Pancreas (tissue), 10 donors: ENCODE measurements at regions not wholly inside any gene's neighbourhood (a gene's known extent, or its start where the extent isn't known, plus 50 kb on each side); places are given as distances from the start of the nearest gene placed in this dataset.

Experiments
- ATAC-seq, 4 donors: fragments of 200-7000 bp; cut with Tn5 transposase; one replicate each; pipeline versions ENCODE4 v1.8.0 to v1.9.1; 2020; ENCODE audit warnings: mild to moderate bottlenecking in 4 of 4, moderate library complexity in 4 of 4
- DNase-seq, 6 donors: peaks; one replicate each; pipeline ENCODE4 v3.0.0-alpha.2; 2020
- FAIRE-seq: peaks from 2 replicates; lab custom pipeline; 2012; peaks lifted over from hg19 to GRCh38; lab: Jason Lieb, UNC
- H3K27ac ChIP-seq, 4 donors: fragments of 200-600 bp; sonication (generic); 1 replicate in 3 of 4; 2 replicates in 1 of 4; pipeline versions ENCODE4 v1.5.0 to v1.8.0; 2020
- H3K27me3 ChIP-seq, 4 donors: fragments of 200-600 bp; one replicate each; pipeline ENCODE4 v1.8.0; 2021
- H3K36me3 ChIP-seq, 3 donors: fragments of 200-600 bp; sonication (generic) in 1 of 3; one replicate each; pipeline versions ENCODE4 v1.5.0 to v1.8.0; 2020 to 2021
- H3K4me1 ChIP-seq, 3 donors: fragments of 200-600 bp; one replicate each; pipeline ENCODE4 v1.8.0; 2021
- H3K4me3 ChIP-seq, 4 donors: fragments of 200-600 bp; sonication (generic) in 2 of 4; one replicate each; pipeline versions ENCODE4 v1.5.0 to v1.8.0; 2020 to 2021
- H3K9me3 ChIP-seq, 4 donors: fragments of 200-600 bp; one replicate each; pipeline ENCODE4 v1.8.0; 2021
- WGBS, 2 donors: extraction: QIAGEN DNeasy Blood & Tissue Kit; methylation state at CpG; one replicate each; pipeline ENCODE4 v1.1.7; 2013; 5-methylcytosine and 5-hydroxymethylcytosine counted together
- intact Hi-C, 3 donors: fragments of 100-400 bp; cut with DNase I; formaldehyde crosslinking; loops; one replicate each; pipeline versions ENCODE4 v1.11.1 to v1.14.2; 2022
- TF ChIP-seq, protein P1 (sequence below), 4 donors: fragments of 200-600 bp; sonication (generic) in 3 of 4; IDR thresholded peaks; one replicate each; pipeline versions ENCODE4 v1.5.0 to v1.8.0; 2021; ENCODE audit warnings: antibody characterized with exemption in 4 of 4
- donor health status: healthy with polysubstance abuse.
- donor health status: DM: no; HTN: no; CAD: no; lungs with moderate emphysema.
- donor health status: DM: no; HTN: no; CAD: no.
- donor health status: control.
- donor health status: control.
- donor health status: Bipolar disorder and iron deficiency.
- donor health status: DM: yes; HTN: yes; CAD: no.
- donor health status: DM: no; HTN: no; CAD: no.
- donor health status: DM: no; HTN: no; CAD: no.
- donor health status: DM: yes; HTN: yes; CAD: no.

DNA sequence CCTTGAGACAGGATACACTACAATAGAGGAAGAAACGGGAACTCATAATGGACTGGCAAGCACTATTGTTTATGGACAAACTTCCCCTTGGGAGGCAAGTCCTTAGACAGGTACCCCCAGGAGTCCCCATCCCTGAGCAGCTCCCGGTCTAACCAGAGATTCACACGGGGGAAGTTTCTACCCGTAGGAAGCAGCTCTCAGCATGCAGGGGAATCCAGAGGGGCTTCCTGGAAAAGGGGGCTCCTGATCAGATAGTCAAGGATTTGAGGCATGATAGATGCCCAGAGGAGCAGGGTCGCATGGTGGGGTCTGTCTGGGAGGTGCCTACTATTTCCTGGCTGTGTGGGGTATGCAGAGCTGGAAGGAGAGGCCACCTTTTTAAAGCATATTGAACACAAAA is 282.4 kb upstream of the RTL1 start:
- no peaks in the 10 kb centered on the region for H3K4me1 ChIP-seq
- intact Hi-C loops = loop anchor here in 1 of 3 donors (10.0 kb wide), 2 partner anchors 369 to 449 kb away; no protein-coding TSS in a partner anchor
- no peaks in the 10 kb centered on the region for H3K27me3 ChIP-seq
- DNase-seq (no peak), FAIRE-seq (no peak), ATAC-seq (no peak)
- H3K27ac ChIP-seq = no peak overlapping the region
- no peaks in the 10 kb centered on the region for H3K9me3 ChIP-seq
- TF ChIP-seq, protein P1, sequence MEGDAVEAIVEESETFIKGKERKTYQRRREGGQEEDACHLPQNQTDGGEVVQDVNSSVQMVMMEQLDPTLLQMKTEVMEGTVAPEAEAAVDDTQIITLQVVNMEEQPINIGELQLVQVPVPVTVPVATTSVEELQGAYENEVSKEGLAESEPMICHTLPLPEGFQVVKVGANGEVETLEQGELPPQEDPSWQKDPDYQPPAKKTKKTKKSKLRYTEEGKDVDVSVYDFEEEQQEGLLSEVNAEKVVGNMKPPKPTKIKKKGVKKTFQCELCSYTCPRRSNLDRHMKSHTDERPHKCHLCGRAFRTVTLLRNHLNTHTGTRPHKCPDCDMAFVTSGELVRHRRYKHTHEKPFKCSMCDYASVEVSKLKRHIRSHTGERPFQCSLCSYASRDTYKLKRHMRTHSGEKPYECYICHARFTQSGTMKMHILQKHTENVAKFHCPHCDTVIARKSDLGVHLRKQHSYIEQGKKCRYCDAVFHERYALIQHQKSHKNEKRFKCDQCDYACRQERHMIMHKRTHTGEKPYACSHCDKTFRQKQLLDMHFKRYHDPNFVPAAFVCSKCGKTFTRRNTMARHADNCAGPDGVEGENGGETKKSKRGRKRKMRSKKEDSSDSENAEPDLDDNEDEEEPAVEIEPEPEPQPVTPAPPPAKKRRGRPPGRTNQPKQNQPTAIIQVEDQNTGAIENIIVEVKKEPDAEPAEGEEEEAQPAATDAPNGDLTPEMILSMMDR (IDR thresholded peaks at IDR 0.05) = no peak
- H3K4me3 ChIP-seq = no peak overlapping the region
- 50 to 55% methylated on average over 5 of the region's 5 CpGs for WGBS, 2 donors
- H3K36me3 ChIP-seq = no peaks in the 10 kb centered on the region

- no peak for DNase-seq
- 79 to 83% methylated on average over 8 of the region's 8 CpGs for WGBS, 2 donors
- Histone ChIP-seq H3K4me3 (no peak overlapping the region), H3K36me3 (no peaks in the 10 kb centered on the region), H3K27ac (no peak overlapping the region), H3K4me1 (no peaks in the 10 kb centered on the region), H3K27me3 (no peaks in the 10 kb centered on the region), H3K9me3 (no peaks in the 10 kb centered on the region)
- intact Hi-C loops = loop anchor here in 1 of 3 donors (10.0 kb wide), 2 partner anchors 368 to 448 kb away; no protein-coding TSS in a partner anchor
- FAIRE-seq = no peak
- ATAC-seq = no peak
- TF ChIP-seq, protein P1 (IDR thresholded peaks at IDR 0.05) = no peak
Measured at GRCh38 chr14:101186544-101186943, 283.0 kb upstream of the RTL1 start.

DNA sequence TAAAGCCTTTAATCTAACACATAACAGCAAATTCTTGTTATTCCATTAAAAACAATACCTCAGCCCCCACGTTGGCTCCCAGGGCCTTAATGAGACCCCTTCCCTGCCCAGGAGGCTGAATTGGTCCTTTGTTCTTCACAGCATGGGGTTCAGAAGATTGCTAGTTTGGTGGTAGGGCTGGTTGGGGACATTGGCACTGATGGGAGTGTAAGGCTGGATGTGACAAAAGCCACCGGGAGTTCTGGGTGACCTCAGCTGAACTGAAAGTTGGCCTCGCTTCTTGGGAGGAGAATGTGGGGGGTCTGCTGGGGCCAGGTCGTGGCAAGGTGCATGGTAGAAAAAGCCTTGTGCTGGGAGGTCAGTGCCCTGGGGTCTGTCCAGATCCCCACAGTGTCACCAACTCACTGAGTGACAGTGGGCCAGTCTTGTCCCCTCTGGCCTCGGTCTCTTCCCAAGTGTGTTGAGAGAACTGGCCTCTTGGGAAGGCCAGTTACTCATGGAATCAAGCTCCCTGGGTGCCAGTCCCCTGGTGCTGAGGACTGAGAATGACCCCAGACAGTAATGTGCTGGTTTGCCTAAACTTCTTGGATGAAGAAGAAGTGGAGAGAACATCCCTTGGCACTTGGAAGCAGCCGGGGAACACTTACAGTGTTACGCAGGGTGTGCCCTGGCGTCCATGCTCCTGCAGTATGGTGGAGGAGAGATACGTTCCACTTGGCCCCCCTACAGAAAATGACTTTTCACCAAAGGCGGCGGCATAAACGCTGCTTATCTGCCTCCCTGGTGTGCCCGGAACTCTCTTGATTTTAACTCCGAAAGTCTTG is 283.7 kb upstream of the RTL1 start:
- ATAC-seq (no peak), FAIRE-seq (no peak), DNase-seq (peak in 1 of 6 donors; percentile 4)
- Histone ChIP-seq H3K4me1 (no peaks in the 10 kb centered on the region), H3K4me3 (no peak overlapping the region), H3K9me3 (no peaks in the 10 kb centered on the region), H3K36me3 (no peaks in the 10 kb centered on the region), H3K27me3 (no peaks in the 10 kb centered on the region), H3K27ac (no peak overlapping the region)
- TF ChIP-seq, protein P1 (IDR thresholded peaks at IDR 0.05) = no peak
- WGBS, 2 donors = 70 to 74% methylated on average over 14 of the region's 14 CpGs
- intact Hi-C loops = loop anchor here in 1 of 3 donors (10.0 kb wide), 2 partner anchors 368 to 448 kb away; no protein-coding TSS in a partner anchor

DNA sequence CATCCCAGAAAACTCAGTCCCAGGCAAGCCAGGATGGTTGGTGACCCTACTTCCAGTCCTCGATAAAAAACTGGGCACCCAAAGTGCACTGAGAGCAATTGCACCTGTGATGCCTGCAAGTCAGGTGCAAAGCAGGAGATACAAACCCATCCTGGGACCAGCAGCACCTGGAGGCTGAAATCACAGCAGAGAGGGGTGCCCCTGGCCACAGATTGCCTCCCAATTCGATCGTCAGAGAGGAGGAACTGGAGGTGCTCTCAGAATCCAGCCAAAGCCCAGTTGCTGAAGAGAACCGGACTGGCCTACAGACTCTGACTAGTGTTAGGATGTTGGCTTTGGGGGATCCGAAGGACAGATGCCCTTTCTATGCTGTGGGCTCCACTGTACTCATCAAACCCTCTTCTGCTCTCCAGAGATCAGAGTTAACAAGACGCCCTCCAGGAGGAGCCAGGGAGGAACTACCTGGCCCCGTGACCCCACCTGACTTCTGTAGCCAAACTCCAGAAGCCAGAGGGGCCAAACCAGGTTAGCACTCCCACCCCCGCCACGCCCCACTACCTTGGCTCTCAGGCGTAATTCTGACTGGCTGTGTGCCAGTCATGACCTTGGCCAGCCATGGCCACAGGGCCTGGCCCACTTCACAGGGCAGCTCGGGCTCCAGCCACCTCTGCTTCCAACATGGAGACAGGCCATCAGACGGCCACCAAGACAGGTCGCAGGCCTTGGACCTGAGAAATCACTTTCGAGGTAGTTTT is 284.5 kb upstream of the RTL1 start:
- no peaks in the 10 kb centered on the region for H3K27me3 ChIP-seq
- 63 to 70% methylated on average over 14 of the region's 14 CpGs for WGBS, 2 donors
- H3K4me1 ChIP-seq = no peaks in the 10 kb centered on the region
- intact Hi-C loops = loop anchor here in 1 of 3 donors (10.0 kb wide), 2 partner anchors 367 to 447 kb away; no protein-coding TSS in a partner anchor
- no peaks in the 10 kb centered on the region for H3K36me3 ChIP-seq
- TF ChIP-seq, protein P1 (IDR thresholded peaks at IDR 0.05) = no peak
- H3K9me3 ChIP-seq = no peaks in the 10 kb centered on the region
- no peak overlapping the region for H3K27ac ChIP-seq
- FAIRE-seq = no peak
- DNase-seq = peak in 1 of 6 donors; percentile 4
- H3K4me3 ChIP-seq = no peak overlapping the region
- no peak for ATAC-seq
